GM12865 (cell line): ENCODE measurements at regions not wholly inside any gene's neighbourhood (a gene's known extent, or its start where the extent isn't known, plus 50 kb on each side); places are given as distances from the start of the nearest gene placed in this dataset.

Source experiments
- DNase-seq: peaks from one replicate; pipeline ENCODE4 v3.0.0; 2010; ENCODE audit warnings: low read depth
- H3K4me3 ChIP-seq: 2 replicates; pipeline ENCODE4 v1.5.1; 2011; ENCODE audit warnings: mild to moderate bottlenecking, low read depth, low read length, control low read depth
- TF ChIP-seq, protein P1 (sequence below): IDR thresholded peaks from 2 replicates; pipeline ENCODE4 v1.5.1; 2011; ENCODE audit warnings: low read length, control low read depth, low read depth, inconsistent platforms; ENCODE audit not compliant: insufficient read depth; ENCODE audit errors: missing control alignments

DNA sequence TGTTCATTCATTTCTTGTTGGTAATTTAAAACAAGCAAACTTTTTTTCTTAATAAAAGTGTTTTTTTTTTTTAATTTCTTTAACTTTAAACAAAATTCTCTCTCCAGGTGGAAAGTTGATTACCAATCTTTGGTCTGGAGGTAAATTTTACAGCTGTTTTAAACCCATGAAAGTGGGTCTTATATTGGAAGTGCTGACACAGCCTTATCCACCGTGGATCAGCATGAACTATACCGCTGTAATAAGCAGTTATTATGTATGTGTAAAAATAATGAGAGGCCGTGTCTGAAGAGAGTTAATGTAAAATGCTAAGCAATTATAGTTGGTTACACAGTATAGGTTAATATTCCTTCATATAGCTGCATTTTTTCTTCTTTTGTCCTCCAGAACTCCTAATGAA is 378.1 kb upstream of the ATP5MC3 start:
- TF ChIP-seq, protein P1, sequence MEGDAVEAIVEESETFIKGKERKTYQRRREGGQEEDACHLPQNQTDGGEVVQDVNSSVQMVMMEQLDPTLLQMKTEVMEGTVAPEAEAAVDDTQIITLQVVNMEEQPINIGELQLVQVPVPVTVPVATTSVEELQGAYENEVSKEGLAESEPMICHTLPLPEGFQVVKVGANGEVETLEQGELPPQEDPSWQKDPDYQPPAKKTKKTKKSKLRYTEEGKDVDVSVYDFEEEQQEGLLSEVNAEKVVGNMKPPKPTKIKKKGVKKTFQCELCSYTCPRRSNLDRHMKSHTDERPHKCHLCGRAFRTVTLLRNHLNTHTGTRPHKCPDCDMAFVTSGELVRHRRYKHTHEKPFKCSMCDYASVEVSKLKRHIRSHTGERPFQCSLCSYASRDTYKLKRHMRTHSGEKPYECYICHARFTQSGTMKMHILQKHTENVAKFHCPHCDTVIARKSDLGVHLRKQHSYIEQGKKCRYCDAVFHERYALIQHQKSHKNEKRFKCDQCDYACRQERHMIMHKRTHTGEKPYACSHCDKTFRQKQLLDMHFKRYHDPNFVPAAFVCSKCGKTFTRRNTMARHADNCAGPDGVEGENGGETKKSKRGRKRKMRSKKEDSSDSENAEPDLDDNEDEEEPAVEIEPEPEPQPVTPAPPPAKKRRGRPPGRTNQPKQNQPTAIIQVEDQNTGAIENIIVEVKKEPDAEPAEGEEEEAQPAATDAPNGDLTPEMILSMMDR: no peak
- H3K4me3 ChIP-seq: no peak overlapping the region
- DNase-seq: no peak

DNA sequence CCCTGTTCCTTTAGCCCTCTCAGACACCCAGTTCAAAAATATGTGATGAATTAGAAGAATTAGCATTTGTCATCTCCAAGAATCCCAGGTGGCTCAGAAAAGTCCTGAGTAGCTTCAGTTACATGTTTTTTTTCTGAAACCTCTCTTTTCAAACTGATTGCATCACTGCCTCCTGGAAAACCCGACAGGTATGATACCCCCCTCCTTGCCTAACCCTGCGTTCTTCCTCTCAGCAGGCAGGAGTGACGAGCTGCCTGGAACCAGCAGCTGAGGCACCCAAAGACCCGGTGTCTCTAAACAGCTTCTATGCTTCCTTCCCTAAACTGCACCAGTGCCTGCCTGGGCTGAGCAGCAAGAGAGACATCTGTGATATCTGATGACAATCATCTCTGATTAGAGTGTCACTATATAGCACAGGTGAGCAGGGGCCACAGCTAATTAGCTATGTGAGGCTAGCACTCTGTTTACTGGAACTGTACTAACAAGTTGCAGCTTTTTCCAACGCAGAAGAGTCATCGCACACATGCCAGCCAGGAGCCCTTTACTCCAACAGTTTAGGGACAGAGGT is 376.4 kb upstream of the ATP5MC3 start:
- TF ChIP-seq, protein P1: no peak
- DNase-seq: no peak
- H3K4me3 ChIP-seq: no peak overlapping the region

DNA sequence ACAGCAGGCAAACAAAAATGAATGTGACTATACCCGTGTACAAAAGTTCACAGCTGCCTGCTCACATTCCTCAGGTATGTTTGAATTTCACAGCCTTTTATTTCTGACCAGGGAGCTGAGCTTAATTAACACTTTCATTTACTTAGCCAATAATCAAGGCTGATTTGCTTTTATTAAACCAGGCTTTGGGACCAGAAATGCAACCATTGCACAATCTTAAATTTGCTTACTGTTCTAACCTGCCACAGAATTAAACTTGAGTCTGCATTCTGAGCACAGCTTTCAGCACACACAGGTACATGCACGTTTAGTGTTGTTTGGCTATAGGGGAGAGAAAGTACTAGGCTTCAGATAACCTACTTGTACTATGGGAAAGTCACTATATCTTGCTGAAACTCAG is 372.4 kb upstream of the ATP5MC3 start:
- no peak overlapping the region for H3K4me3 ChIP-seq
- TF ChIP-seq, protein P1: no peak
- no peak for DNase-seq

DNA sequence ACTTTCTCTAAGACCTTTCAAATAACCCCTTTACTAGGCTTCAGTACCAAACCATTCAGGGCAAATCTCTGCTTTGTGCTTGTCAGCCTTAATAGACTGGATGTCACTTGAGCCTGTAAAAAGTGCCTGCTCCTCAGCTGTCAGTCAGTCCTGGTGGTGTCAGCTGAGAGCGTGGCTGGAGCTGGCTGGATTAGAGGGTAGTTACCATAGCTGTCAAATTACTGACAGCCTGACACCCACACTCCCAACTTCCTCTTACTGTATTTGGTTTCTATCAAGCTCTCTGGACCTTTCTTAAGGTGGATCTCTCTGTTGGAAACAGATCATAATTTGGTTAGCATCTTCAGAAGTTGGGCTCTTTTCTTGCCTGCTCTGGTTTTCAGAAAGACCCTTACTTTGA is 371.4 kb upstream of the ATP5MC3 start:
- TF ChIP-seq, protein P1: no peak
- H3K4me3 ChIP-seq: no peak overlapping the region
- no peak for DNase-seq

DNA sequence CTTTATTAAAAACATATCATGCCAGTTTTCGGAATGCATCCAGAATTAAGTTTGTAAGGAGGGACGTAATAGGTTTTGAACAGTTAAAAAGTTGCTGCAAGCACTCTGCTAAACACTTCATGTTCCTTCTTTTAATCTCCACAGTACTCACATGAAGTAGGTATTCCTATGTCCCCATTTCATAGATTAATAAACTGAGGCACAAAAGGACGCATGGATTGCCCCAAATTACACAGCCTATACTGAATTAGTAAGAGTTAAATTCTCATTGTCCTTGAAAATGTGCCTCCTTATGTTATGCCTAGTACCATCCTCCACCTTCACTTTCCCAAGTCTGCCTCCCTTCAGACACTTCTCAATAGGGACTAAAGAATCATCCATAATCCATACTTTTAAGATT is 358.9 kb upstream of the ATP5MC3 start:
- no peak overlapping the region for H3K4me3 ChIP-seq
- DNase-seq: no peak
- TF ChIP-seq, protein P1: no peak

DNA sequence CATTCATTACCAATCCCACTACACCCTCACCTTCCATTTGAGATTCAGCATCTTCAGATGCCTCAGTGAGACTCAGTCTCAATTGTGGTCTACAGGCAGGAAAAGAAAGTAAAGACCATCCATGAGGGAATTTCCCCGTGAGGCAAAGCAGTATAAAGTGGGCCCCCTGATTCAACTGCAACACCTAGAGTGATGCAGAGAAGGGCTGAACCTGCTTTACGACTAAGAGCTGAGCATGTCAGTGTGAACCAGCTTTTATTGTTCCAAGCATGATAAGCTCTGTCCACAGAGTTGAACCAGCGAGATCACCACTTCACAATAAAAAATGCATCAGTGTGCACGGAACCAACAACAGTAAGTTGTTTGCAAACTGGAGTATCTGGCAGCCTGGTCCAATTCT is 357.6 kb upstream of the ATP5MC3 start:
- no peak overlapping the region for H3K4me3 ChIP-seq
- DNase-seq: no peak
- TF ChIP-seq, protein P1: no peak

DNA sequence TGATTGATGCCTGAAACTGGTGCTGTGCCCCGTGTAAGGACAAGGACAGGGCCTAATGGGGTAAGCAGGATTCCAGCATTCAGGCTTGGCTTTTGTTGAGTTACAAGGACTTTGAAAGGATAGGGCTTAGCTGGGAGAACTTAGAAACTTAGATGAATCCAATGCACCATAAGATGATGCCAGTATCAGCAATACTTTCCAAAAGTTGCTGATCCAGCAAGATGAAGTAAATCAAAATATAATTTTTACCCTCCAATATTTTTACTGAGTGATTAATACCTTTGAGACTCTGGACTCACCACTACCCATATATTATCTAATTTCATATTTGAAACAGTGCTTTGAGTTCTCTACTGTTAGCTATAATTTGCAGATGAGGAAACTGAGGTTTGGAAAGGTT is 354.5 kb upstream of the ATP5MC3 start:
- TF ChIP-seq, protein P1: no peak
- H3K4me3 ChIP-seq: no peak overlapping the region
- DNase-seq: no peak
